ENCODE measurements at regions not wholly inside any gene's neighbourhood (a gene's known extent, or its start where the extent isn't known, plus 50 kb on each side); places are given as distances from the start of the nearest gene placed in this dataset.

- no peak for DNase-seq
These were observed 447.8 kb downstream of the MED10 start for GRCh38 chr5:5930561-5930960.

DNA sequence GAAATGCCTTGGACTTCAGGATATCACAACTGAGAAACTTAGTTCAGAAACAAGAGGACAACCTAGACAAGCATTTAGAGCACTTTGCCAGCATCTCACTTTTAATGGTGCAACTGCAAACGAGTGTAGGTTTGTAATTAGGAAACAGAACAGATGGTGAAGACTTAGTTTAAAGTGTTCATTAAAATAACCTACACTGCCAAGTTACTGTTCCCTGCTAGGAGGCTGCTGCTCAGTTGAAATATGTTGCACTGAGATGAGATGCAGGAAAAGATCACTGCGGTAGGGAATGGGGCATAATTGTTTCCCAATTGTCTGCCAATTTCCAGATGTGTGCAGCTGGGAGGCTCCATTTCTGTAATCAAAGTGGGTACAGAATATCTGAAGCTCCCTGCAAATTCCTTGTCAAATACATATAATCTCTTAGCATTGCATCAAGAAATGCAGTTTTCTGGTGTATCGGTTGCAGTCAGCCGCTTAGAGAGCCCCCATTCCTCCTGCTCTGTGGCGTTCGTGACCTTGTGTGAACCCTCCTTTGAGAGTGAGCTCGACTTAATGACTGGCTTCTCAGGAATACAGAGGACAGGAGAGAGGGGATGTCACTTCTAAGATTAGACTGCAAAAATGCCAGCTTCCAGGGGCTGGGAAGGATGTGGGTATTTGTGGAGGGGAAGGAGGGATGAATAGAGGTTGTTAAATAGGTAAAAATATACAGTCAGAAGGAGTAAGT, 448.9 kb downstream of the MED10 start:
- DNase-seq: no peak

- no peak for DNase-seq
These were observed 453.2 kb downstream of the MED10 start for GRCh38 chr5:5925191-5925590.

- no peak for DNase-seq
These were observed 458.9 kb downstream of the MED10 start for GRCh38 chr5:5919411-5919810.

DNA sequence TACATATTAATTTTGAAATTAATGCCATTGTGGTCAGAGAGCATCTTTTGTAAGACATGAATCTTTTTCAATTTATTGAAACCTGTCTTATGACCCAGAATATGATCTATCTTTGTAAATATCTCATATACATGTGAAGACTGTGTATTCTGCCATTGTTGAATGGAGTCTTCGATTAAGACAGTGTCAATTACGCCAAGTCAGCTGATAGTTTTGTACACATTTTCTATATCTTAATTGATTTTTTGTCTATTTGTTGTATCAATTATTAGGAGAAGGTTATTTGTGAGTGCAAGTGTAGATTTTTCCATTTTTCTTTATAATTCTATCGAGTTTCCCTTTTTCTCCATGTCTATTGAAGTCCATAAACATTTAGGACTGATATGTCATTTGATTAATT, 471.6 kb downstream of the MED10 start:
- no peak for DNase-seq

DNA sequence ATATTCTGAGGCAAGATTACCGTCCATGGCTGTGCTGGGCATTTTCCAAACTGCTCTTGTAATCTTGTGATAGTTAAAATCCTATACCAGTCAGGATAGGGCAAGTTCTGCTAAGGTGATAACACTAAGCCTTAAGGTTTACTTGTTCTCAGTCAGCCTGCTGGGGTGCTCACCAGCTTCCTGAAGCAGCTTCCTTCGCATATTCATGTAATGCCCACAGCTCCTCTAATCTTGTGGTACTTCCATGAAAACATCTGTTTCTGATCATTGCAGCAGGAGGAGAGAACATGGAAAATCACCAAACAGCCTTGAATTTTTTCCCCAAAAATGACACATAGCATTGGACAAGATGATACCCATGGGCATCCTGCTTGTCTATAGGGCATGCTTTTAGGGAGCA, 473.2 kb downstream of the MED10 start:
- no peak for DNase-seq

DNA sequence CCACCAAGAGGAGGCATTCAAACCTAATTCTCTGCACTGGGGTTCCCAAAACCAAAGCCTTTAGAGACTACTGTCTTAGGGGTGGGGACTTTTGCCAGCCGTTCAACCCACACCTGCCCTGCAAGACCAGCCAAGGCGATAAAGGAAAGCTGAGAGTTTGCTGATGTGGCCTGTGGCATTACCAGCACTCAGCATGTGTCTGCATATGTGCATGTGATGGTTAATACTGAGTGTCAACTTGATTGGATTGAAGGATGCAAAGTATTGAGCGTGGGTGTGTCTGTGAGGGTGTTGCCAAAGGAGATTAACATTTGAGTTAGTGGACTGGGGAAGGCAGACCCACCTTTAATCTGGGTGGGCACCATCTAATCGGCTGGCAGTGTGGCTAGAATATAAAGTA, 474.2 kb downstream of the MED10 start:
- no peak for DNase-seq

- DNase-seq: no peak
These were observed 475.4 kb downstream of the MED10 start for GRCh38 chr5:5902678-5903646.

DNA sequence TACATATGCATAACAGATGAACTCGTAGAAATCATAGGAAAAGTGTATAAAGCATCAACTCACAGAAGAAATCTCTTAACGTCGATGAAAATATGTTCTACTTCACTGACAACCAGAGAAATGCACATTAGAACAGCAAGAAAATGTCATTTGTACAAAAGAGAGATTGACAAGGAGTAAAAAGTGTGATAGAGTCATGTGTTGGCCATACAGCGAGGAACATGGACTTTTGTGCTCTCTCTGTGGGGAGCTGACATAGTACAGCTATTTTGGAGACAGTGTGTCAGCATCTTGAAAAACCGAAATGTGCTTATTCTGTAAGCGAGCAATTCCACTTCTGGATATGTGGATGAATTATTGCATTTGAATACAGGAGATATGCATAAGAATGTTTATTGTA, 477.9 kb downstream of the ICE1 start:
- no peak for DNase-seq

GRCh38 chr5:5899716-5900115, 477.2 kb downstream of the ICE1 start:
- DNase-seq: no peak

GRCh38 chr5:5888284-5888683, 465.8 kb downstream of the ICE1 start:
- DNase-seq: no peak

DNA sequence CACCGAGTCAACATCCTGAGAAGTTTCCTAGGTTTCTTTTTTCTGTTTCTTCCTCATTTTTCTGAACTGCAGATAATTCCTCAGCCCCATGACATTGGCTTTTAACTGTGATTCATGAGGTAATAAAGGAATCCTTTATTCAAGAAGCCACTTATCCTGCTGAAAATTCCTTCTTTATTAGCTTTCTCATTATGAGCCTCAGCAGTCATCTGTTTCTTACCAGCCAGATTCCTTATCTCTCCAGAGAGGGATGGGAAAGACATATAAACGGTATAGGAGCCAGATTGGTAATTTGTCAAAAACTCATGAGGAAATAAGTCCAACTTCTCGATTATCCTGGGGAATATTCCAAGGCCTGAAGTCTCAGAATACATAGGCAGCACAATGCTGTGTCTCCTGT, 465.4 kb downstream of the ICE1 start:
- no peak for DNase-seq

DNA sequence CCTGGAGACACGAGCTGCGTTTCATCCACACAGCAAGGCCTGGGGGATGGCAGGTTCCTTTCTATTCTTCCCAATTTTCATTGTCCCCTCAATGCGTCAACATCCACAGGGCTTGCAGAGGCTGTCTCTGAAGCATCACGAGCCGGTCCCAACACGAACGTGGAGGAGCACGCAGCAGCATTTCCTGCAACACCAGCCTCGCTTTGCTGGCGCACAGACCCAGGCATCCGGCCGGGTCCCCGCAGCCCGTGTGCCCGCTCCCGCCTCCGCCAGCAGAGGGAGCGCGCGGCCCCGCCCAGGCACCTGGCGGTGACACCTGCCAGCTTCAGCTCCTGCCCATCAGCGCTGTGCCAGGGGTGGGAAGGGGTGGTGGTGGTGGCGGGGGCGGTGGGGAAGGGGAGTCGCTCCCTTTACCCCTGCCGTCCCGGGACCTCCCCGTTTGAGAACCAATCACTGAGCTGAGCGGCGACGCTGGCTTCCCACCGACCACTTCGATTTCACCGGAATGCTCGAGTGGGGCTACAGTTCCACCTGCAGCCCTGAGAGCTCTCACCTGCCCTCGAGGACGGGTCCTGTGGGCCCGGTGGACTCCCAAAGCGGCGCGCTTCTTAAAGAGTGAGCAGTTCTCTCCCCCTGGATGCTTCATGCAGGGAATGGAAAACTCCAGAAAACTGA, 464.5 kb downstream of the ICE1 start:
- DNase-seq: no peak

GRCh38 chr5:5886353-5886752, 463.9 kb downstream of the ICE1 start:
- no peak for DNase-seq

- no peak for DNase-seq
These were observed 463.3 kb downstream of the ICE1 start for GRCh38 chr5:5885782-5886181.

GRCh38 chr5:5884593-5884992, 462.1 kb downstream of the ICE1 start:
- no peak for DNase-seq

- no peak for DNase-seq
These were observed 461.1 kb downstream of the ICE1 start for GRCh38 chr5:5883562-5883961.

GRCh38 chr5:5883146-5883545, 460.7 kb downstream of the ICE1 start:
- DNase-seq: no peak

DNA sequence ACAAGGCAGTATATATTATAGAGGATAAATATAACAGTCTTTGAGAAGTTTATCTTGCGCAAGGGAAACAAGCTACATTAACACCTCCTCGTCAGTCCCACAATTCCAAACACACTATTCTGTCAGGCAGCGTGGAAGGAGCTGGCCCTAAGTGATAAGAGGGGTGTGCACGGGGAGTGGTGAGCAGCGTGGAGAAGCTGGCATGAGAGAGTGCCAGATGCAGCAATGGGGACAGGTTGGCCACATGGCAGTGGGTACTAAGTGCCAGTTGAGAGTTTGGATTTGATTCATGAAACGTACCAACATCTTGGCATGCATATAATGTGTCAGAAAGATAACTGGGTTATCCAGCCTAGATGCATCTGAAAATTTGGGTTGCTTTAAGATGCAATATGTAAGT, 460.2 kb downstream of the ICE1 start:
- no peak for DNase-seq

DNA sequence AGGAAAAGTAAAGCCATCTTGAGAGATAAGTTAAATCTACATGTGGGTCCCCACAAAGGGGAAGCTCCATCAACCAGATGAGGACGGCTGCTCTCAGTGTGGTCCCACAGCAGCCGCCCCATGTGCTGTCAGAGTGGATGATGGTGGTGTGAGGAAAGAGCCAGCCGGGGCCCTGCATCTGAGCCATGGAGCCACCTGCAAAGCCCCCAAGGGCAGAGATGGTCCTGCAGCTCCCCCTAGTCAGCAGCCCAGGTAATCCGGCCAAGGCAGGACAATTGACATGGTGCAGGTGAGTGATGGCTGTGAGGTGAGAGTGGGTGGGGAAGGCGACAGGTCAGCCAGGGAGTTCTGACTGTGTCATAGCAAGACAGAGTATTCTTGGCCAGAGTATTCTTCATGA, 458.8 kb downstream of the ICE1 start:
- DNase-seq: no peak

DNA sequence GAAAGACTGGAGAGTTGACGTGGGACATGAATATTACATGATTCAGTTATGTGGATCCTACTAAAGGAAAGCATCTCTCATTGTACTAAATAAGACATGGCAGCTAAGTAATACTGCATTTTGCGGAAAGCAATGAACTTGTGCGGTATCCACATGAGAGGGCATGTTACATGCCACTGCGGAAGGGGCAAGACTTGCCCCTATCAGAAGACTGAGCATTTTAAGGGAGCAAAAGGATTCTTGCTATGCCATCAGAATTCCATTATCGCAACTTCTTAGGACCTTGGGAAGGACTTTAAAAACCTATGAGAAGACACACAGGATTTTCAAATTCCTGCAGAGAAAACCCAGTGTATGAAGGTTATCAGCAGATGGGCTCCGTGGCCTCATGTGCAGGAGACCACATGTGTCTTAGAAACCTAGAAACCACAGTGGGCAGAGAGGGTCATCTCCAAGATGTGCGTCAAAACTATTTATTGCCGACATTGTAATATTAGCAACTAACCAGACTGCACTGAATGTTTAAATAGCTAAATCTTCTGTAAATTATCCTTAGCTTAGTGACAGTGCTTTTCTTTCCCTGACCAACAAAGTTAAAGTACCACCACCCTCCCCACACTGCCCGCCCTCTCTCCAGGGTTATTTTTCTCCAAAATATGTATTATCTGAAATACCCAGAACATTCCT, 457.7 kb downstream of the ICE1 start:
- DNase-seq: no peak

DNA sequence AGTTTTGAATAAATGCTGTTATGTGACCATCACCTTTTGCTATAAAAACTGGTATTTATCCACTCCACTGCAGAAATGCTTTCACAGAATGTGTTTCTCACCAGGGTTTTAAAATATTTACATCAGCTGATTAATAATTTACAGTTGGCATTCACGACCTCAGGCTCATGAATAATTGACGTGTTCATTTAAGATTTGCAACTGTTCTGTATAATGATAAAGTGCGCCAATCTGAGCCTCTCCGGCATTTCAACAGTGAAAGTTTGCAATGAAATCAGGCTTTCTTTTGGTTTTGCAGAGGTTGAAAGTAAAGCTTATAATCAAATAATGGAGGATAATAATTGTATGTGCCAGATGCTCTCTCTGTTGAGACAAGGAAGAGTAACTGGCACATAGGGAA, 434.9 kb downstream of the ICE1 start:
- DNase-seq: no peak

- DNase-seq: no peak
These were observed 431.6 kb downstream of the ICE1 start for GRCh38 chr5:5854087-5854486.

Measured in bone marrow (tissue), 2 donors.